ENCODE measurements at regions not wholly inside any gene's neighbourhood (a gene's known extent, or its start where the extent isn't known, plus 50 kb on each side); places are given as distances from the start of the nearest gene placed in this dataset.
"Not testable (repeated sequence)": the region's sequence is repeated elsewhere in the genome, so short reads cannot be mapped to it uniquely, and the experiment has no call there.

DNA sequence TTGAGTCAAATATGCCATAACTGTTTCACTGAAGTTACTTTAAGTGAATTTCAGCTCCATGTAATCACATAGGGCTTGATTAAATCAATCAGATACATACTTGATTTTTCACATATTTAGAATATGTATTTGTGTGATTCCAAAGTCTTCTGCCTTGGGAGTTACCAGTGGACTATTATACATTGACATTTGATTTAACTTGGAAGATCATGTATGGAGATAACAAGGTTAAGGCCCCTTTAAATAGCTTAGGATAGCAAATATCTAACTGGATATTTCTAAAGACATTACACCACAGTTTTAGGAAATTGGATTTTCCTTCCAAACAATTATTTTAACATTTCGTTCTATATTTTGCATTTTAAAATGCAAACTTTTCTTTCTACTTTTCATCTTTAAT lies 405.0 kb downstream of the RAP2B start:
- no peak for DNase-seq

GRCh38 chr3:153567556-153567955 lies 405.5 kb downstream of the RAP2B start:
- DNase-seq = no peak

- DNase-seq = not testable (repeated sequence)
Observed at GRCh38 chr3:153570481-153570880, 408.5 kb downstream of the RAP2B start.

GRCh38 chr3:153572165-153572564 lies 410.1 kb downstream of the RAP2B start:
- DNase-seq = no peak

DNA sequence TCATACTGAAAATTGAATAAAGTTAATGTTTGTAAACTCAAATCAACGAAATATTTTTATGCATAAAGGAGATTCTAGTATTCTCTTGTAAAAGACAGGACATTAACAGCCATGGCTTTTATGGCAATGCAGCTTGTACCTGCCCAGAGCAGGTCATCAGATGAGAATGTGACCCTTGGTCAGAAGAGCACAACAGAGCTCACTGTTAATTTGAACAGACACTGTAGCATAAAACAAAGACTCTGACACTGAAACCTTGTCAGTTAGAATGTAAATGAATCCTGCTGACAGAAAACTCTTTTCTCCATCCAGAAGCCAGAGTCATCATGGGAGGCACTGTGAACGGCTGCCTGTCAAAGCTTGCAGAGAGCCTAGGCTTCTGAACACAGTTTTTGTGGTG lies 410.6 kb downstream of the RAP2B start:
- no peak for DNase-seq

DNA sequence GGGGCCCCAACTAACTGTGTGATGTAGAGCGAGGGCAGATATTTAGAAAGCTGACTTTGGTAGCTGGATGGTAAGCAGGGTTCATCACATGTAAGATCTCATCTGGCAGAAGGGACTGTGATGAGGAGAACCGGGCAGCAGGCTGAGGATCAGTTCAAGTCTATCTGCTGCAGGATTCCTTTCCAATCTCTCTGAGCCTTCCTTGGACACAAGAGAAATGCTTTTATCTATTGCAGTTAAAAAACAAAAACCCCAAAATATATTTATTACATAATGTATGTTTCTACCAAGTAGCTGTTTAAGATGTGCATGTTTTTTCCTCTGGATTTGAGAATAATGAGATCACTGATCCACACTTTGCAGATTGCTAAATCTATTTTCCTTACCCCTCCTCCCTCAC lies 411.5 kb downstream of the RAP2B start:
- DNase-seq = no peak

GRCh38 chr3:153574445-153574844 lies 412.4 kb downstream of the RAP2B start:
- DNase-seq = no peak

DNA sequence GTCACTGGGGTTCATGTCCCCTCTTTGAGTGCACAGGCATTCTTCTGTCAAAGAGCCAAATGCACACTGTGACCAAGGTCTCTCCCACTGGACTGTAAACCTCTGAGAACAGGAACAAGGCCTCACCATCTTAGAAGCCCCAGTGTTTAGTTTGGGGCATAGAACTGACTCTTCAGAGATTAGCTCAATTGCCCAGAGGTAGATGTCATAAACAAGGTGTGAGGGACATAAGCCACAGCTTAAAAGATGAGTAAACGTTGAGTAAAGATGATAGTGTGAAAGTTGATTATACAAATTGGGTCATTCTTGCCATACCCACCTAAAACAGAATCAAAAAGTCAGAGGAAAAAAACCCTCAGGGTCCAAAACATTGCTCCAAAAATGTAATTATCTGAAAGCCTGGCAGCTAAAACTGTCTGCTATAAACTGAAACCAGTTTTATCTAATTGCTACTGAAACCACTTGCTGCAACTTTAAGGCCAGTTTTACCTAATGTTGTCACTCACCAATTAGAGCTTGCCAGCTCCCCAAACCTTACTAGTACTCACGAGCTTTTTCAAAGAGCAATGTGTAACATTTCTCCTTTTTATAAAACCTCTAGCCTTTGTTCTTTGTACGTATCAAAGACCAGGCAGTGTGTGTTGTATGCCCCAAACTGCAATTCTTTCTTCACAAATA lies 415.2 kb downstream of the RAP2B start:
- DNase-seq = no peak

- no peak for DNase-seq
Observed at GRCh38 chr3:153578046-153578445, 416.0 kb downstream of the RAP2B start.

DNA sequence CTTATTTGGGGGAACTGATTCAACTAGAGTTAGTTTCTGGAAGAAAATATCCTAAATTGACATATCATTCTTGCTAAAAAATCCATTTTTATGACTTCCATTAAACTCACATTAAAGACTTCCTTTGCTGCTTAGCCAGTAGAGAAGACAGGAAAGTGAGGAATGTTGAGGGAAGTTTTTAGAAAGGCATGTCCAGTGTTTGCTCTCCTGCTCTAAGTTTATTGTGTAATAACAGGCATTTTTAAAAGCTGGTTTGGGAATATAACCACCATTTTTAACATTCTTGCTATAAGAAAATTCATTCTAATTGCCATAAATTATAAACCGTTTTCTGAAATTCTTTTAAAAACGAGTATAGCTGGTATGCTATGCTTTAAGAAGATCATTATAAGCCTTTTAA lies 428.0 kb downstream of the RAP2B start:
- no peak for DNase-seq

GRCh38 chr3:153591561-153592245 lies 429.7 kb downstream of the RAP2B start:
- DNase-seq = no peak

GRCh38 chr3:153595186-153595815 lies 433.3 kb downstream of the RAP2B start:
- DNase-seq = peak; percentile 52 to 71

DNA sequence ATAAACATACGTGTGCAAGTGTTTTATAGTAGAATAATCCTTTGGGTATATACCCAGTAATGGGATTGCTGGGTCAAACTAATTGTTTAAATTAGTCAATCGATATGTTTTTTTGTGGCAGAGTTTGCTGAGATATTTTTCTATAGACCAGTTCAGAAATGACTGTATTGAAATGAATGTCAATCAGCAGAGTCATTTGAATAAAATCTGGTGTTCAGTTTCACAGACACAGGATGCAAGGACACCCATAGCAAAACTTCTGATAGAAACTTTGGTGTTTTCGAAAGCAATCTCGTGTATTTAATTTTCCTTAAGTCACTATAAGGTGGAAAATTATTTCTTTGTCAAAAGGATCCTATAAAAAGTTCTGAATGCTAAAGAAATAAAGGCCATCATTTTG lies 434.4 kb downstream of the RAP2B start:
- DNase-seq = no peak

- no peak for DNase-seq
Observed at GRCh38 chr3:153599685-153600084, 437.7 kb downstream of the RAP2B start.

DNA sequence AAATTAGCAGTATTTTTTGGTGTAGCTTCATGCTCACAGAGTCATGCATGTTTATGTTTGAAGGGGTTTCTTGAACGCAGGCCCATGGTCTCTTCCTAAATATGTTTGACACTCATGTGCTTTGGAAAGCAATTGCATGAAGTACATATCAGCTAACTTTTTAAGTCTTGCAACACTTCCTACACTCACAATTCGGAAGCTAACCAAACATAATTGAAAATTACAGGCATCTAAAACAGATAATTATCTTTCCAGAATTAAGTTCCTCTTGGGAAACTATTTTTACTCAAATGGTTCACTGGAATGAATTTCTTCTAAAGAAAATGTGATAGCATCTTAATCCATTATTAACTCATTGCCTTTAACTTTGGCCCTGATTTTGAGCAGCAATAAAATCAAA lies 438.9 kb downstream of the RAP2B start:
- DNase-seq = no peak

- no peak for DNase-seq
Observed at GRCh38 chr3:153601374-153601853, 439.4 kb downstream of the RAP2B start.

DNA sequence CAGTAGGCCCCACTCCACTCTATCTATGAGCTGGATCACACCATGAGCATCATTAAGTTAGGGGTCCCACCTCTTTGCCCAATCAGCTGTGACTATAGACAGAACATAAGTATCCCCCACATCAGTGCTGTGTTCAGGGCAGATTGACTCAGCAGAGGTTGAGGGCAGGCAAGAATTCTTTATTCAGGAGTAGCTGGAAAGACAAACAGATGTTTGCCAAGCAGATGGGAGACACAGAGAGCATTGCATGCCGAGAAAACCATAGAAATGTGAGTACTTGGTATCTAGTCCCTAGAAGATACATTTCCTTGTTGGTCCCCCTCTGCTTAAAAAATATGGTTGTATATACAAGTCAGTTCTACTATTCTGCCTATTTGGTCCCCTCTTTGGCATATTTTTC lies 440.8 kb downstream of the RAP2B start:
- no peak for DNase-seq

DNA sequence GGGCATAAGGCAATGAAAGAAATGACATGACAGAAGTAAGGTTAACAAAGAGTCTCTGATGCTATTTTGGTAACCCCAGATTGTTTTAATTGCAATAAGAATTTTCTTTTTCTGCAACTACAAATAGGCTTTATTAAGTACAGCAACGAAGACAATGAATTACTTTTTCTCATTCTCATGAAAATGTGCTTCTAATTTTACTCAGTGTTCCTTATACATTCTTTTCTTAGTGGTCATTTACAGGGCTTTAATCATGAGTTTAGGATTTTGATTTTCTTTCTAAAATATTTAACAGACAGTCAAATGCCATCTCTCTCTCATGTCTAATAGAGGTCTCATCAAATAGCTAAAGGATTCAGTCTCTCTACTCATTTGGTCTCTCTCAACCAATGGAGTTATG lies 452.1 kb downstream of the RAP2B start:
- no peak for DNase-seq

DNA sequence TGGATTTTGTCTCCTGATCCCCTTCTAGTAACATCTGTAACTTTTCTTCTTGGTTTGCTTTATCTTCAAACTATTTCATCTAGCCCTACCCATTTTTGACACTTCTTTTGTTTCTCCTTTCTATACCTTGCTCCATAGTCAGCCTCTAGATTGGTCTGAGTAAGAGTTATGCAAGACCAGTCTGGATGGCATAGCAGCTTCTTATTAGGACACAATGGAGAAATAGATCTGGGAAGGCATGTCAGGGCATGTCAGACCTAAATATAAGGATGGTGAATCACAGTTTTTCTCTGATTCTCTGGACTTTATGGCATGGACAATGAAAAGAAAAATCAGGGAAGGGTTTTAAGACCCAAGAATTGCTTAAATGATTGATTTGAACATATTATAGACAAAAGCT lies 452.5 kb downstream of the RAP2B start:
- no peak for DNase-seq

- peak in 1 of 2 experiments; percentile 30 for DNase-seq
Observed at GRCh38 chr3:153615863-153616262, 453.8 kb downstream of the RAP2B start.

DNA sequence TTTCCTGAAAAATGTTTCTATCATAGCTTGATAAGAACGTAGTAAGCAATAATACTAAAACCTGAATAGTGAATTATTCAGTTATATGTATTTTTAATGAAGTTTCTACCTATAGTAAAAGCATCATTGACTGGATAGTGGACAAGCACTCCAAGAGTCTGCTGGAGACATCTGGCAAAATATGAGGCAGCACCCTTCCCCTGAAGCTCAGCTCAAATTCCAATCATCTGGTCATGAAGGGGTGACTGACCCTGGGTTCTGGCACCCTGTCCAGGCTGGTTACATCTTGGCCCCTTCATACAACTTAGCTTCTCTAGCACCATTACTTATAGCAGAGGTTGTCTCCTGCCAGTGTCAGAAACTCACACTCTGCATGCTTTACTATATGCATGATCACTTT lies 455.4 kb downstream of the RAP2B start:
- no peak for DNase-seq

DNA sequence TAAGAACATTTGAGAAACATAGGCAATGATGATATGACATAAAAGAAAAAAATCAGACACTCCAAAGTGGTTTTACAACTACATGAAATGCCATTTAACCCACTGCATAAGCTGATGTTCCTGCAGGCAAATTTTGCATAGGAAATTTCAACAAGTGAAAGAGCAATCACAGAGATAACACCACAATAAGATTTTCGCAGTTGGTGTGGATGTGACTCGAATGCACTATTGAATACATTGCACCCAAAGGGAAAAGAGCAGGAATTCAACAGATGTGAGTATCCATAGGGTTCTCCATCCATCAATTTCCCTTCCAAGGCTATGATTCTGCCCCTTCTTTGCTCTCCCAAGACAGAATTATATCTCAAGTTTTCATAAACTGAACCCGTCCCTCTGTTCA lies 456.1 kb downstream of the RAP2B start:
- no peak for DNase-seq

DNA sequence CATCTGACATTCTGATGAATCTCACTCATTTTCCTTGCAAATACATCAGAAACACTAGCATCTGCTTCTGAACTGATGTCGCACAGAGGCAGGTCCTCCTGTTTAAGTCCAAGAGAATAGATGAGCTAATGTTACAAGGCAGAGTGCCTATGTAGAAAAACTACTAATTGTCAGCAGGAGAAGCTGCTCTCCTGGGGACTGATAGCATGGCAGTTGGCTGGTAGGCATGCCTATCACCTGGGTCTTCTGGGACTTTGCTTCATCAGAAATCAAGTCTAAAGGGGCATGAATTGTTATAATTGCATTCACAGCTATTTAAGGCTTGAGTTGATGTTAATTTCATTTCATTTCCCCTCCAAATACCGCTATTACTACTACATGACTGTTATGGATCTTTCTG lies 457.2 kb downstream of the RAP2B start:
- peak in 1 of 2 experiments; percentile 8 for DNase-seq

DNA sequence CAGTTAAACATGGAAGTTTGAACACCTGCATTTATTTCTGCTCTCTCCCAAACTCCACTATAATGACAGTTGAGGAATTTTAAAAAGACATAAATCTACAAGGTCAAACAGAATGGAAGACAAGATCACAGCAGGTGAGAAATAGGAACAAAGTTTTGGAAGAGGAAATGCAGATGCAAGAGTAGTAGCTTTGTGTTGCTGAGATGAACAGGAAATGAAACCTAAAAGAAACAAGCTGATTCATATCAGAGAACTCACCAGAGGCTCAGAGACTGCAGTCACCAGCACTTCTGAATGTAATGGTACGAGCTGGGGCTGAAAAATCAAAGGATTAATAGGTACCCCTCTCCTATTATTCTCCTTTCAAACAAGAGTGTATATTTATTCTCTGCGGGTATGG lies 459.9 kb downstream of the RAP2B start:
- DNase-seq = no peak

Measured in NCI-H2081 (cell line).